Activated CD4-positive, CD25-positive, alpha-beta regulatory T cell treated with anti-CD3 and anti-CD28 coated beads, Interleukin-2, amount 50 U/mL, for 72 hours (primary cell): ENCODE measurements at regions not wholly inside any gene's neighbourhood (a gene's known extent, or its start where the extent isn't known, plus 50 kb on each side); places are given as distances from the start of the nearest gene placed in this dataset.

ENCODE experiments used
- DNase-seq: peaks from one replicate; pipeline ENCODE4 v3.0.0; 2021

DNA sequence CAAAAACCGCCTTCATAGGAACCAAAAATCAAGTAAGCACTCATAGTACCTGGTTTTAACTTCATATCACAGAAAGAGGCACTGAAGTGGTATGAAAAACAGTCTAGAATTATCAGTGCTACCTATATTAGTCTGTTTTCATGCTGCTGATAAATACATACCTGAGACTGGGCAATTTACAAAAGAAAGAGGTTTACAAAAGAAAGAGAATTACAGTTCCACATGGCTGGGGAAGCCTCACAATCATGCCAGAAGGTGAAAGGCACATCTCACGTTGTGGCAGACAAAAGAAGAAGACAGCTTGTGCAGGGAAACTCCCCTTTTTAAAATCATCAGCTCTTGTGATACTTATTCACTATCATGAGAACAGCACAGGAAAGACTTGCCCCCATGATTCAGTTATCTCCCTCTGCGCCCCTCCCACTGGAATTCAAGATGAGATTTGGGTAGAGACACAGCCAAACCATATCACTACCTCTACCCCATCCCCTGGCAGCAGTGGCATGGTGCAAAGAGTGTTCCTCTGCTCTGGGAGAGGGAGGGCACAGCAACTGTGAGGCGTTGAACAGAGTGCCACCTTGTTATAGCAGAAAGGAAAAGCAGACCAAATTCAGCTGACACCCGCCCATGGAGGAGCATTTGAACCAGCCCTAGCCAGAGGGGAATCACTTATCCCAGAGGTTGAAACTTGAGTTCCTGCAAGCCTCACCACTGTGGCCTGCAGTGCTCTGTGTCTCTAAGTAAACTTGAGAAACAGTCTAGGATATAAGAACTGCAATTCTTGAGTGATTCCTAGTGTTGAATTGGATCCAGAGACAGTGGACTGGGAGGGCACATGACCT is 61.9 kb upstream of the PTPRZ1 start:
- DNase-seq = no peak

DNA sequence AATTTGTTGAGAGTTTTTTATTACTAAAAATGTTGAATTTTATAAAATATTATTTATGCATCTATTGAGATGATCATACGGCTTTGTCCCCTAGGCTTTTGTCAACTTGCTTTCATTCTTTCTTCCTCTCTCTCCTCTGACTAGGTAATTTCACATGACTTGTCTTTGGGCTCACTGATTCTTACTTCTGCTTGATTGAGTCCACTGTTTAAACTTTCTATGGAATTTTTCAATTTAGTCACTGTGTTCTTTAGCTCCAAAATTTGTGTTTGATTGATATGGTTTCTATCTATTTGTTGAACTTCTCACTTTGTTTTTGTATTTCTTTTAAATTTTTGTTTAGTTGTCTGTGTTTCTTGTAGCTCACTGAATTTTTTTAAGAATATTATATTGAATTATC is 65.9 kb upstream of the PTPRZ1 start:
- DNase-seq = no peak

DNA sequence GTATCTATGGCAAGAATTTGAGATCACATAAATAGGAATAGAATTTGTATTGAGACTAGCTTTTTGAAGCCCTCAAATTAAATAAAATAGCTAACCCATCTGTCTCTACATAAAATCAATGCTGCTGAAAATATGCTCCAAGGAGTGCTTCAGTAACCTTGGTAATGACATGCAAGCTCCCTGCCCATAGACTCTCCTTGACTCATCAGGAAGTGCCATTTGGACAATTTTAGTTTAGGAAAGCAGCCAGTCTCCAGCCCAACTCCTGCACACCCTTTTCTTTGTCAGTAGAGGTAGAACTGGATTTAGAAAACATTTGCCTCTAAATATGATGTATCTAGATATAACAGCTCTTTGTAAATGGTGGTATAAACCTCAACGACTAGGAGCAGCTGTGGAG is 69.9 kb upstream of the PTPRZ1 start:
- no peak for DNase-seq

DNA sequence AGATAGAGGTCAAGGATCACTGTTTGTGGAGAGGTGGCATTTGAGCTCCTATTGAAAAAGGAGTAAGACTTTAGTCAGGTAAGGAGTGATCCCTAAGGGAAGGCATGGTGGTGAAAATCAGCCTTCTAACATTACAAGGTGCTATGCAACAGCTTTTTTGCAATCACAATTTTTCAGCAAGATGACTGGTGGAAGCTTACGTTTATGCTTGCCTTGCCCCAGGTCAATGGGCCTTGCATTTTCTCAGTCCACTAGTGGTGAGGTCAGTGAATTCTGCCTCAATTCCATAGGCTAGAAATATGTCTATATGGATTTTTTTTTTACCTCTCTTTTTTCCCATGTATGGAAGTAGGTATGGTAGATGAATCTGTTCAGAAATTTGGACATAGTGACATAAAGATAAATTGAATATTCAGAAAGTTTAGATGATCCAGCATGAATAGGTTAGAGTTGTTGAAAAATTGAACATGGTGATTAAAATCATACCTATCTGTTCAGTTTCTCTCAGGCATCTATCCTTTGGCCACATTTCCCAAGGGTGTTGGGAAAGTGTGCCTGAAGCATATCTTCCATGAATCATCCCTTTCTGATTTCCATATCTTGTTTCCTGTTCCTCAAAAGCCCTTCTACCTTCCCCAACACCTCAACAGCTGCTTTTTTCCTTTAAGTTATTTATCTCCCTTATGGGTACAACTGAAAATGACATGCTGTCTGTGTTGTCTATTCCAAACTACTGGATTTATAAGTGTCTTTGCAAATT is 71.9 kb upstream of the PTPRZ1 start:
- no peak for DNase-seq

DNA sequence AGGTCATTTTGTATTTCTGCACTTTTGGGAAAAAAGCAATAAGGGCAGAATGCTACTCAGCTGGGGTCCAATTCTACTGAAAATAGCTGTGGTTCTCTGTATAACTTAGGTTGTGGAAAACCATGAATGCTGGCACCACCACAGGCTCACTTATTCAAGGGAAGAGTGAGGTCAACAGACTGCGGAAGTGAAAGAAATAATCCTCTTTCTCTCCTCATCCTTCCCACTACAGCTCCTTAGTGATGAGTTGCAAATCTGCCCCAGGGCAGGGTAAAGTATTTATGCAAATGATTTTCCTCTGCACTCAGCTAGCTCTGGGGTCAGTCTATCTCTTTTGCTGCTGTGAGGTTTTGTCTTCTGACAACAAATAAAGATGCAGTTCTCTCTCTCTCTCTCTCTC is 74.1 kb upstream of the PTPRZ1 start:
- no peak for DNase-seq

DNA sequence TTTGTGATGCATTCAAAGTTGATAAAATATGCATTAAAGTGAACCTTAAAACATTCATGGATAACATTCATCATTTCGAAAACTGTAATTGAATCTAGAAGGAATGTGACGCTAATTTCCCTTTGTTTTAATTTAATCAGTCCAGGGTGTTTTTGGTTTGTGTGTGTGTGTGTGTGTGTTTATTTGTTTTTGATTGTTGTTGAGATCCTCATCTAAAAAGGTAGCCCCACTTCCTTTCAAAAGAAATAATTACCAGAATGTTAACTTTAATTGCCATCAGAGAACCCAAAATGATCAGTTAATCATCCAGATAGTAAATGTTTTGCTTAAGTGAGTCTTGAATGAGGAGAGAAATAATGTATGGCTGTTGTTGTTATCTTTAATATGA is 74.5 kb upstream of the PTPRZ1 start:
- no peak for DNase-seq

DNA sequence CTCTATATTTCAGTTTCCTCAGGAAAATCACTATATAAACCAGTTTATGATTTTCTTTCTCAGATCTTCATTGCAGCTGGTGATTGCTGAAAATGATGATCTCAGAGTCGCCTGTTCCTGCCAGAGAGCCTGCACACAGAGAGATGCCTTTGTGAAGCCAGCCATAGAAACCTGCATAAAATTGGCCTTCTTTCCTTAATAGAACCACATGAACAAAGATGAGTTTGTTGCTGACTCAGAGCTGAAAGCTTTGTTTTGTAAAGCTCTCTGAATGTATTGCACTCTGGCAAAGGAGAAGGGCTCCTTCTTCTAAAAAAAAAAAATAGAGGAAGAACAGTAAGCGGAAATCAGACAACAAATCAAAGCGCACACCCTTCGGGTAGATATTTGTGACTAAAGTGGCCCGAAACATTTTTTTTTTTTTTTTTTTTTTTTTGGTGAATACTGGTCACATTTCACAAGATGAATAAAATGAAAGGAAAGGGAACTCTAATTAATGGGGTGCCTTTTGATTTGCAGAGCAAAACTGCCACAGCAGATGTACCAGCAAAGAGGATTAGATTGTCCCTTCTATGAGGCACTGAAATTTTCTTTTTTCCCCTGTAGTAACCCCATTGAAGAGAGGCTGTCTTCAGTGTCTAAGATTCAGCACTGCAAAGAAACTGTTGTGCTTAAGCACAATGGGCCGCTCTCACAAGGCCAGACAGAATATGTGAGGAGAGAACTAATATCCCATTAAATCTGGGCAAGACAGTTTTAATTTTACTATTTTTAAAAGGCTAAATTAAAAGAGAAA is 75.1 kb upstream of the PTPRZ1 start:
- DNase-seq = no peak

DNA sequence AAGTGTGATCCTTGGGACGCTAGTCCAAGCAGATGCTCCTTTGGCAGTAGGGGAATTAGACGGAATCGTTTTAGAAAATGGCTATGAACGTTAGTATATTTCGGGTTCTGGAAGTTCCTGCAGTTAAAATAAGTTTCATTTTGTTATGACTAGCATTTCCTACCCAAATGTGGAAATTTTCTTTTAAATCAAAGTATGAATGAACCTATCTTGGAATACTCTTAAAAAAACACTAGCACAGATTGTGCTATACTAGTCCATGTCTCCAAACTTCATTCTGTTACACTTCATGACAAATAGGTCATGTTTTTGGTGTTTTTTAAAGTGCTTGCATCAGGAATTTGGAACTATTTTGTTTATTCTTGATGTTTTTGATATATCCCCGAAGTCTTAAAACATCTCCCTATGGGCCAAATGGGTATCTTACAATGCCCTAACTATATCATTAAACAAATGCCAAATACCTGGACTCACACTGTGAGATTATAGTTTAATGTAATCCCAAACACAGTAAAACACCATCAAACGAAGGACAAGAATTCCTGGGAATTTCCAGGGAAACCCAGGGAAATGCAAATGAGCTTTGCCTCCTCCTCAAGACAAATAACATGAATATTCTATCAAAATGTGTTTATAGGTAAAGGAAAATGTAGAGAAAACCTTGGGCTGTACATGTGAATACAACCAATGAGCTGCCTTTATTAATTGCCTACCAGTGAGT is 75.9 kb upstream of the PTPRZ1 start:
- no peak for DNase-seq

DNA sequence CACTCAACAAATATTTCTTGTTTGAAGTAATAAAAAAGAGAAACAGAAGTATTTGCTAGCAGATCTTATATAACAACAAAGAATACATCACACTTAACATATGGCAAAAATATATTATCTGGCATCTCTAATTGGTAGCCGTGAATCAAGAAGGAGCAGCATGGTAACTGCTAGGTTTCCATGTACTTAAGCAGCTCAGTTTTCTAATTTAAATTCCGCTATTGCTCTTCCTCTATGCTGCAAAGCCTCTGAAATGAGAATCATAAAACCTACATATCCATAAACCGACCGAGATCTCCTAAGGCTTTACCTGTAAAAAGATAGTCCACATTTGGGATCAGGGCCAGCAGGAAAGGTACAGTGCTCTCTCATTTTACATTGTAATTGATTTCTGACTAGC is 76.6 kb upstream of the PTPRZ1 start:
- DNase-seq = no peak

DNA sequence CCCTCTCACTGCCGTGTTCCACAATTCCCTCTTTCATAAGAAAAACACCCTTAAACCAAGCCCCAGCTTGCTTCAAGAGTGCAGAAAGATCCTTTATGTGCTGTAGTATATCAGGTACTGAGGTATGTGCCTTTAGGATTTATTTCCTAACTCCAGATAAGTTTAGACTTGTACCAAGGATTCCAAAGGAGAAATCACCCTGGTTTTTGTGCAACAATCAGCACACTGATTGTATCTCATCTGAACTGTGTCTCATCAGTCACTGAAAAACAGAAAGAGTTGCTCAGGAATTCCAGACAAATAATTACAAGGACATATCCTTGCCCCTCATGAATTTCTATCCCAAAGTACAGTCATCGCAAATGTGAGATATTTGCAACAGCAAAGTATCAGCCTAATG is 77.2 kb upstream of the PTPRZ1 start:
- no peak for DNase-seq

DNA sequence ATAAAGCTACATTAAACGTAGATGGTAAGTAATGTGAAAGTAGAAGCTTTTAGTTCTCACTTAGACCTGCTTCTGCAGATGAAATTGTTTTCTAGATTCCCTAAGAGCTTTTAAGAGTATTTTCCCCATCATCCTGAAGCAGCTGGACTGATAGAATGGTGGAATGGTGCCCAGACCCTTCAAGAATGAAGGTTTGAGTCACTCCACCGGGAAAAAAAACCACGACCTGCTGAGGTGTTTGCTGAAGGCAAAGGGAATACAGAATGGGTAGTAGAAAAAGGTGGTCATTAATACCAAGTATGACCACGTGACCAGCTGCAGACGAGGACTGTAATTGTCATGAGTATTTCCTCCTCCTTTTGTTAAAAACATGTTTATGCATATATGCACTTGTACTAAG is 79.2 kb upstream of the PTPRZ1 start:
- DNase-seq = no peak

DNA sequence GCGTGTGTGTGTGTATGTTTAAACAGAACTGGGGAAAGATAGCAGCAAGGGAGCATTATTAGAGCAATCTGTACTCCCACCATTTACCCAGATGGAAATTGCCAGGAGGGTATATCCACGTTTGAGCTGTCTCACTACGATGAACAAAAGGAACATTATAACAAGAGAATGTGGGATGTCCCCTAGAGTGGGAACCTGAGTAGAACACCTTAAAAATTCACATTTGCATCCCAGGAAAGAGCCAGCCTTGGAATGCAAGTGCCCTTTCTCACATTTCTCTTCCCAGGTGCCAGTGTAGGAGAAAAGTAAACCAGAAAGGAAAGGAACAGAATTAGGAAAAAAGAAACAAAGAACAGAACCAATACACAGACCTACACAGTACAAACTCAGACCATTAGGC is 95.3 kb upstream of the PTPRZ1 start:
- DNase-seq = no peak

DNA sequence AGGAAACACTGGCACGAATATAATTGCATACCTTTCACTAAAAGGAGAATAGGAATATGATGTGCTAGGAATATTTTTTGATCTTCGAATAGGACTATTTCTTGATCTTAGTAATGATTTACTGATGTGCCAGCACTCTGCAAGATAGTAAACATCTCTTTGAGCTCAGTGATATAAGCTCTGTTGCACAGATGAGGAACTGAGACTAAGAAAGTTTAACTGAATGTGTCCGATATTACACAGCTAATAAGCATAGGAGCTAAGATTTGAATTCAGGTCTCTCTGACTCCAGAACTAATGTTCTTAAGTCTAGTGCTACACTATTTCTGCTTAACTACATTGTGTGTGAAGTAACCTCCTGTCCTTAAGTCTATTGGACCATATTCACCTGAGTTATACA is 98.4 kb upstream of the PTPRZ1 start:
- DNase-seq = no peak

DNA sequence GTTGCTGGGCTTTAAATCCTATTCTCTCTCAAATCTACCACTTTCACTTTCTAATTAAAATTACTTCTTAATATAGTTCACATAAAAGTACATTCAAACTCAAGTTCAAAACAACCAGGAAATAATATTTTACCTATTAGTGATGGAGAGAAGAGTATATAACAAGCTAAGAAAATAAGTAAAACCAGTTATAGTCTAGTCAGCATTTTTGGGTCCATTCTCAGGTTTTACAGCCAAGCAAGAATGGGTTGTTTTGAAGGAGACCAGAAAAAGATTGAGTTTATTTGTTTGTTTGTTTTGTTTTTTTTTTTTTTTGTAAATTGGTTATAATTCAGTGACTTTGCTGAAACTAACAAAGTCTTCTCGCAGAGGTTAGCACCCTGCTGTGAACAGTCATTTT is 106.3 kb upstream of the PTPRZ1 start:
- DNase-seq = no peak

DNA sequence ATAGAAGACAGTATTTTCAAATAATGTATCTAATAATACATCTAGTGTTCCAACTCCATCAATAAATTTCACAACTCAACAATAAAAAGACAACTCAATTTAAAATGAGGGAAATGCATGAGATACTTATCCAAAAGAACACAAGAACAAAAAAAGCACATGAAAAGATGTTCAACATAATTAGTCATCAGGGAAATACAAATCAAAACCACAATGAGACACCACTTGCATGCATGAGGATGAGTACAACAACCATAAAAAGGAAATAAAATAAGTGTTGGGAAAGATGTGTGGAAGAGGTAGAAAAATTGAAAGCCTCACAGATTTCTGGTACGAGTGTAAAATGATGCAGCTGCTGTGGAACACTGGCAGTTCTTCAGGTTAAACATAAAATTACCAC is 111.6 kb upstream of the PTPRZ1 start:
- no peak for DNase-seq

DNA sequence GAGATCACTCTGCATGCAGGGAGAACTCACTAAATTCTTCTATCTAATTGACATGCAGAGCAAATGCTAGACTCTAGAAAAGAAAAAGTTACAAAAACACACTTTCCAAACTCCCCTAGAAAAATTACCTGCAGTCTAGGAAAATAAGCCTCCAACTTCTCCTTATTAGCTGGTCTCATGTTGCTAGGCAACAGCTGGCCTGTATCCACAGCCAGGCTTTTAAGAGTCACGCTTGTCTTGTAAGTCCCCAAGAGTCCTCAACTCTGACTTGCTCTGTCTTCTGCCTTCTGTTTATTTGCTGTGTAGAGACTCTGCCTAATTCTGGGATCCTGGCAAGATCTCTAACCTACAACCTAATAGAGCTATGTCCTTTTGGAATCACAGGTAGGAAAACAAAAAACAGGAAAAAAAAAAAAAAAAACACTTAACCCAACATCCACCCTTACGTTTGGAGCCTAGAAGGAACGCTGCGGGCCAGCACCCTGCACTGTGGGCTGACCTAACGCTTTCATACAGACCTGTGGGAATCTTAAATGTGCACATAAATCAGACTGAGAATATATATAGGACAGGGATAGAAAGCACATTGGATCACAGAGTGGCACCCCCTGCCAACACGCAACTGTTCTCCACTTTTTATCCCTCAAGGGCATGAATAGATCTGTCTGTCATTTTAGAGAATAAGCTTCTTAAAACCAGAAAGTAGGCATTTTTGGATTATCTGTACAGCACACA is 117.0 kb upstream of the PTPRZ1 start:
- DNase-seq = no peak

DNA sequence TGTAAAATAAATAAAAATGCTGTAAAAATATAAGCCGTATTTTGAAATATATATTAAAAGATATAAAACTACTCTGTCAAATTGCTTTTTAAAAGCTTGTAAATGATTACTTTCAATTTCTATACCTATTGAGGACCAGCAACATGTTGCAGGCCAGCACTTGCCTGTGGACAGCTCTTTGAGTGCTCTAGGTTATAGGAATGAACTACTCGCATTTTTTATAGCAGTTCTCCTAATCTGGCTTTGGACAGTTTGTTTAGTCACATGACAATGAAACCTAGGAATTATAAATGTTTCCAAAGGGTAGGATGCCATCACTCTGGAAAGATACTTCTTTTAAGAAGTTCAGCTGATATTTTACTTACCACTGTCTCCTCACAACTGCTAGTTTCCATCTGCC is 117.7 kb upstream of the PTPRZ1 start:
- no peak for DNase-seq

DNA sequence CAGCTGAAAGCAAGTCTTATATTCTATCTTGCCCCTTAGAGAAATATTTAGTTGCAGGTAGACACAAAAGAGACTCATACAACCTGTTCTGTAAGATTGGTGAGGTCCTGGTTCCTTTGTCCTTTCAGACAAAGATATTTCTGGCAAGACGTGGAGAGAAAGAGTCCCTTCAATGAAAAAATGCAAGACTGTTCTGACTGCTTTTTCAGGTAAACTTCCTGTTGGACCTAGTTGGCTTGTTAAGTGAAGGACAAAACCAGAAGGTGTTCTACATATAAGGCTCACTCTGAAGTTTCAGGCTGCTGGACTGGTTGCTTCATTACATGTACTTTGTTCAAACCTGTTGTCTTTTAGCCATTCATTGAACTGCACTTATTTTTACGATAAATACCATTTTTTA is 119.0 kb upstream of the PTPRZ1 start:
- no peak for DNase-seq

DNA sequence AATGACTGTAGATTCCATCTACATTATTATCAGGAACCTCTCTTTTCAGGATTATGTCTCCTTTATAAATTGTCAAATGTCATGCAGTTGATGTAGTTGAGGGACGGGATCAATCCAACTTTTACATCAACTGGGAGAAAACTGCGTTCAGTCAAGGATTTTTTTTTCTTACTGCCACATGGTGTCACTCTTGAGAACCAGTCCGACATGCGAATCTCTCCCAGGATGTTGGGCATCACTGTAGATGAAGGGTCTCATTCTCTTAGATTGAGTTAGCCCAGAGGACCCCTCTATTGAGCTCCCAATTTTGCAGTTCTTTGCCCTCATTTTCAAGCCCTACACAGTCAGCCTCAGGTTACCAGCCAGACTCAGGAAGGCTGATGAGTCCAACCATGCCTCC is 120.3 kb upstream of the PTPRZ1 start:
- no peak for DNase-seq

DNA sequence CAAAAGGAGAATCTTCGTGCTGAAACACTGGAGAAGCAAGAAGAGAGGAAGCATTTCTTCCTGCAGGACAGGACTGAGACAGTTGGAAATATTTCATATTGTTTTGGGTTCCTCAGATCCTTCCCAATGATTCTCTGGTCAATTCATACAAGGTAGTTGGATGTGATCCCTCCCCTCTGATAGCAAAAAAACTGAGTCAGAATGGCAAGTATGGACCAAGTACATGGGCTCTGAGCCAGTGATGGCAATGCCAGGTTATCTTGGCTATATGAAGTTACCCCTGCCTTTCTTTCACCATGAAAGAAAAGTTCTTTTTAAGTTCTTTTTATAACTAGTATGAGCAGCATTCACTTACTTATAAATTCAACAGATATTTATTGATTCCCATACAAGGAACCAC is 124.4 kb upstream of the PTPRZ1 start:
- DNase-seq = no peak

DNA sequence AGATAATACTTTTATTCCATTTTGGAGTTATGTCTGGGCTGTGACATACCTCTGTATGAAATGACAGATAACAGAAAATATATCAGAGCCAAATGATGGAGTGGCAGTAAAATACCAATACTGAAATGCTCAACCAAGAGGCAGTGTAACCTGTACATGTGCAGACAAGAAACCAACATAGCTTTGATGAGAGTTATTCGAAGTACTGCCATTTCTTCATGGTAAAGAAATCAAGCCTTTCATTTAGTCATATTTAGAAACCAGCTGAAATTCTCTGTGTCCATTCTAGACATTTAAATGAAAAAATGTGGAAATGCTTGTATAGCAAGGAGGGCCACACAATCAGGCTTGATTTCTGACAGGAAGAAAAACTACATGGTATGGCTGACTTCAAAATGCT is 127.1 kb upstream of the PTPRZ1 start:
- no peak for DNase-seq

DNA sequence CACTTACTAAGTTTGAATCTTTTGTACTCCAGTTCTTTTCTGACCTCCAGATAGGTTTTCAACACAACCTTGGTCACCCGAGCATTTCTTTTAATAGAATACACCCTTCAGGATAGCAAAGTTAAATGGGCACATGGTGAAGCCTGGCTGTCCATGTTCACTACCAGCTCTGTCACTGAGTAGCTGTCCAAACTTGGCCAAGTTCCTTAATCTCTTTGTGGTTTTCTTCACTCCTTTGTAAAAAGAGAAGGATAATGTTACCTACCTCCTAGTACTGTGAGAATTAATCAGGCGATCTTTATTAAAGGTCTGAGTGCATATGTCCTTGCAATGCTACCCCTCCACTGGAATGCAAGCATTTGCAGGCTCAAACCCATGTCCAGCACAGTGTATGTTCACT is 128.1 kb upstream of the PTPRZ1 start:
- DNase-seq = no peak
